Esophagus muscularis mucosa (tissue), 4 donors: ENCODE measurements at regions not wholly inside any gene's neighbourhood (a gene's known extent, or its start where the extent isn't known, plus 50 kb on each side); places are given as distances from the start of the nearest gene placed in this dataset.

Experiments used
- DNase-seq: peaks from one replicate; pipeline ENCODE4 v3.0.0-alpha.2; 2017; ENCODE audit errors: extremely low spot score
- H3K27ac ChIP-seq, 4 donors: fragments of 200-600 bp; sonication (generic); replicated peaks in 1 of 4; 1 replicate in 3 of 4; 2 replicates in 1 of 4; pipeline ENCODE4 v1.5.1; 2016 to 2019; ENCODE audit warnings: mild to moderate bottlenecking in 1 of 4
- H3K27me3 ChIP-seq, 4 donors: fragments of 200-600 bp; sonication (generic); one replicate each; pipeline versions ENCODE4 v1.5.1 to v1.6.0; 2016 to 2019
- H3K36me3 ChIP-seq, 4 donors: fragments of 200-600 bp; sonication (generic); one replicate each; pipeline ENCODE4 v1.5.1; 2016 to 2019
- H3K4me1 ChIP-seq, 4 donors: fragments of 200-600 bp; sonication (generic); one replicate each; pipeline ENCODE4 v1.5.1; 2016 to 2019
- H3K4me3 ChIP-seq, 4 donors: fragments of 200-600 bp; sonication (generic); 1 replicate in 2 of 4; 2 replicates in 2 of 4; pipeline ENCODE4 v1.5.1; 2016 to 2019; ENCODE audit warnings: mild to moderate bottlenecking in 4 of 4, moderate library complexity in 1 of 4
- H3K9me3 ChIP-seq, 4 donors: fragments of 200-600 bp; sonication (generic); 1 replicate in 3 of 4; 2 replicates in 1 of 4; pipeline ENCODE4 v1.5.1; 2016 to 2019
- CTCF ChIP-seq, 3 experiments: fragments of 200-600 bp in 2 of 3; fragments of 450-650 bp in 1 of 3; sonication (generic) in 2 of 3; IDR thresholded peaks; one replicate each; pipeline ENCODE4 v1.5.1; 2017 to 2019; ENCODE audit warnings: antibody characterized with exemption in 3 of 3, mild to moderate bottlenecking in 2 of 3, moderate library complexity in 1 of 3
- EP300 ChIP-seq: sonication (generic); formaldehyde crosslinking; IDR thresholded peaks from one replicate; pipeline ENCODE4 v1.6.1; 2017; ENCODE audit warnings: antibody characterized with exemption
- POLR2A ChIP-seq: fragments of 450-650 bp; IDR thresholded peaks from one replicate; pipeline ENCODE4 v1.6.1; 2017; ENCODE audit warnings: antibody characterized with exemption, moderate library complexity, mild to moderate bottlenecking, low read depth
- POLR2AphosphoS5 ChIP-seq, 2 donors: sonication (generic); formaldehyde crosslinking; IDR thresholded peaks; one replicate each; pipeline ENCODE4 v1.6.1; 2017; ENCODE audit warnings: antibody characterized with exemption in 2 of 2
- WGBS: methylation state at CpG from one replicate; pipeline ENCODE4 v1.1.5; 2018; 5-methylcytosine and 5-hydroxymethylcytosine counted together
- intact Hi-C: fragments of 100-400 bp; cut with DNase I; formaldehyde crosslinking; loops from one replicate; pipeline ENCODE4 v1.15.1; 2023

GRCh38 chr16:86377251-86378022 is 132.9 kb upstream of the FOXF1 start:
- Histone ChIP-seq H3K4me1 (no peaks in the 10 kb centered on the region), H3K4me3 (no peak overlapping the region), H3K36me3 (no peaks in the 10 kb centered on the region), H3K27me3 (no peaks in the 10 kb centered on the region), H3K27ac (no peak overlapping the region), H3K9me3 (peaks cover 0 to 6% (median 0%) of the 10 kb centered on the region in 4 donors)
- 87% methylated on average over 27 of the region's 27 CpGs for WGBS
- intact Hi-C loops, result no loop called here
- TF ChIP-seq CTCF (IDR thresholded peaks at IDR 0.05) (no peak), POLR2AphosphoS5 (IDR thresholded peaks at IDR 0.05) (no peak), EP300 (no peak), POLR2A (no peak)
- no peak for DNase-seq

- no peak overlapping the region for H3K27ac ChIP-seq
- peaks cover 0 to 6% (median 0%) of the 10 kb centered on the region in 4 donors for H3K9me3 ChIP-seq
- intact Hi-C loops, result no loop called here
- peaks cover 0 to 3% (median under 1%) of the 10 kb centered on the region in 4 donors for H3K4me1 ChIP-seq
- no peak for DNase-seq
- H3K4me3 ChIP-seq, result no peak overlapping the region
- no peaks in the 10 kb centered on the region for H3K36me3 ChIP-seq
- no peak for TF ChIP-seq CTCF (IDR thresholded peaks at IDR 0.05)
- TF ChIP-seq POLR2A, result no peak
- no peak for TF ChIP-seq EP300
- H3K27me3 ChIP-seq, result no peaks in the 10 kb centered on the region
- WGBS, result 94% methylated on average over 9 of the region's 9 CpGs
Observed at GRCh38 chr16:86378128-86378527, 132.2 kb upstream of the FOXF1 start.

- Histone ChIP-seq H3K36me3 (no peaks in the 10 kb centered on the region), H3K27me3 (no peaks in the 10 kb centered on the region), H3K4me1 (peaks cover 0 to 11% (median 6%) of the 10 kb centered on the region in 4 donors), H3K27ac (no peak overlapping the region), H3K9me3 (peaks cover 0 to 6% (median 0%) of the 10 kb centered on the region in 4 donors), H3K4me3 (no peak overlapping the region)
- TF ChIP-seq EP300 (no peak), CTCF (IDR thresholded peaks at IDR 0.05) (no peak), POLR2AphosphoS5 (IDR thresholded peaks at IDR 0.05) (no peak), POLR2A (no peak)
- WGBS, result 94% methylated on average over 19 of the region's 20 CpGs
- intact Hi-C loops, result no loop called here
- no peak for DNase-seq
Observed at GRCh38 chr16:86378831-86379504, 131.4 kb upstream of the FOXF1 start.

GRCh38 chr16:86379505-86379846 is 130.9 kb upstream of the FOXF1 start:
- intact Hi-C loops, result no loop called here
- no peak for DNase-seq
- 69% methylated on average over 5 of the region's 9 CpGs for WGBS
- Histone ChIP-seq H3K27me3 (no peaks in the 10 kb centered on the region), H3K36me3 (no peaks in the 10 kb centered on the region), H3K4me3 (no peak overlapping the region), H3K27ac (no peak overlapping the region), H3K4me1 (peaks cover 0 to 14% (median 11%) of the 10 kb centered on the region in 4 donors), H3K9me3 (peaks cover 0 to 3% (median 0%) of the 10 kb centered on the region in 4 donors)
- TF ChIP-seq POLR2A (no peak), POLR2AphosphoS5 (IDR thresholded peaks at IDR 0.05) (no peak), EP300 (no peak), CTCF (IDR thresholded peaks at IDR 0.05) (no peak)
